ENCODE measurements at regions not wholly inside any gene's neighbourhood (a gene's known extent, or its start where the extent isn't known, plus 50 kb on each side); places are given as distances from the start of the nearest gene placed in this dataset.

DNA sequence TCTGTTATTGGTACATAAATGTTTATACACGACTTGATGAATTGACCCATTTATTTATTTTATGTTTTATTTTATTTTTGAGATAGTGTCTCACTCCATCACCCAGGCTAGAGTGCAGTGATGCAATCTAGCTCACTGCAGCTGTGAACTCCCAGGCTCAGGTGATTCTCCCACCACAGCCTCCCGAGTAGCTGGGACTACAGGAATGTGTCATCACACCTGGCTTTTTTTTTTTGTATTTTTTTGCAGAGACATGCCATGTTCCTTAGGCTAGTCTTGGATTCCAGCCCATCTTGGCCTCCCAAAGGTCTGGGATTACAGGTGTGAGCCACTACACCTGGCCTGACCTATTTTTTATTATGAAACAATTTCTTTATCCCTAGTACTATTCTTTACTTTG is 355.0 kb upstream of the PRICKLE1 start:
- H3K27me3 Mint-ChIP-seq: no peaks in the 10 kb centered on the region
- no peak overlapping the region for H3K4me3 Mint-ChIP-seq
- no peaks in the 10 kb centered on the region for H3K36me3 Mint-ChIP-seq
- H3K27ac Mint-ChIP-seq: no peak overlapping the region
- H3K9me3 Mint-ChIP-seq: peaks cover 21% of the 10 kb centered on the region
- no peaks in the 10 kb centered on the region for H3K4me1 Mint-ChIP-seq

DNA sequence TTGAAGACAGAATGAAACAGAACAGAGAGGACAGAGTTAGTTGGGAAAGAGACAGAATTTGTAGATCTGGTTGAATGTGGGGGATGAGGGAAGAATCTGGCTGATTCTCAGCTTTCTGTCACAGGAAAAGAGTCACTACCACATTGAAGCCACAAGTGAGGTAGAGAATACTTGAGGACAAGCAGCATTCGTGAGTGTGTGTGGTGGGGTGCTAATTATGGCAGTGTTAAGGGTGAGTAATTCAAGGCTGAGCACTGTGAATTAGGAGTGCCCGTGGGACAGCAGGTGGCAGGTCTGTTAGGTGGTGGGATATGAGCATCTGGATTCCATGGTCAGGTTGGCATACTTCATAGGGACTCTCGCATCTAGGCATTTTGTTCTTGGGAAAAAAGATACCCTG is 347.4 kb upstream of the PRICKLE1 start:
- Mint-ChIP-seq H3K27me3 (no peaks in the 10 kb centered on the region), H3K4me3 (no peak overlapping the region), H3K36me3 (no peaks in the 10 kb centered on the region), H3K27ac (no peak overlapping the region), H3K9me3 (peaks cover 27% of the 10 kb centered on the region), H3K4me1 (no peaks in the 10 kb centered on the region)

DNA sequence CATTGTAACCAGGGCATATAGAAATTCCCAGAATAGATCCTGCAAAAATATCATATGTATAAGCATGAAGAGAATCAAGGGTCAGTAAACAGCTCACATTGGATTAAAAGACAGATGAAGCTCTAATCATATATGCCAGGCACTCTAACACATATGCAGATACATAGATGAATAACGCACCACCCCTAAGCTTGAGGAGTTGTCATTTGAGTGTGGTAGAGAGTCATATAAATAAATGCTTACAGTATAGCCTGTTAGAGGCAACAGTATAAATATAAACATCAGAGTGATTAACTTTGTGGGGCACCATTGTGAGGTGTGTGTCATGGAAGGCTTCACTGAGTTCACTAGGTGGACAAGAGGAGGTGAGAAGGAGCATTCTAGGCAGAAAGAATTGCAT is 346.7 kb upstream of the PRICKLE1 start:
- no peak overlapping the region for H3K4me3 Mint-ChIP-seq

DNA sequence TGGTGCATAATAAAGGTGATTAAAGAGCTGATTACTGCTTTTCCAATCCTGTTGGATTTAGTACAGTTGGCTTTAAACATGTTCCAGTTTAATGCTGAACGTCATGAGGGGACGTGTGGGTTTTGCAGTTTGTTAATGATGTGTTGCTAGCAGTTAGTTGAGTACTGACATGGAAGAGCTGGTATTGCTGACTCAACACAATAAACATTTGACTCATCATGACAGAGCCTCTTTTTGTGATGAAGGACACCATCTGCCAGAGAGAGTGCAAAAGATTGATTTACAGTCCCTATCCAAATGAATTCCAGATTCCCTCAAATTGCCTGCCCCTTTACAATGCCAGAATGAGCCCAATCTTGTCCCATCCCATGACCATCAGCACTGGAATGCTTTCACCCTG is 346.2 kb upstream of the PRICKLE1 start:
- H3K9me3 Mint-ChIP-seq: peaks cover 14% of the 10 kb centered on the region
- H3K36me3 Mint-ChIP-seq: no peaks in the 10 kb centered on the region
- no peak overlapping the region for H3K27ac Mint-ChIP-seq
- H3K4me1 Mint-ChIP-seq: no peaks in the 10 kb centered on the region
- H3K27me3 Mint-ChIP-seq: no peaks in the 10 kb centered on the region
- no peak overlapping the region for H3K4me3 Mint-ChIP-seq

More for the DNA sequence above, 346.7 kb upstream of the PRICKLE1 start:
- H3K36me3 Mint-ChIP-seq: no peaks in the 10 kb centered on the region
- peaks cover 19% of the 10 kb centered on the region for H3K9me3 Mint-ChIP-seq
- H3K27me3 Mint-ChIP-seq: no peaks in the 10 kb centered on the region
- no peaks in the 10 kb centered on the region for H3K4me1 Mint-ChIP-seq
- no peak overlapping the region for H3K27ac Mint-ChIP-seq

DNA sequence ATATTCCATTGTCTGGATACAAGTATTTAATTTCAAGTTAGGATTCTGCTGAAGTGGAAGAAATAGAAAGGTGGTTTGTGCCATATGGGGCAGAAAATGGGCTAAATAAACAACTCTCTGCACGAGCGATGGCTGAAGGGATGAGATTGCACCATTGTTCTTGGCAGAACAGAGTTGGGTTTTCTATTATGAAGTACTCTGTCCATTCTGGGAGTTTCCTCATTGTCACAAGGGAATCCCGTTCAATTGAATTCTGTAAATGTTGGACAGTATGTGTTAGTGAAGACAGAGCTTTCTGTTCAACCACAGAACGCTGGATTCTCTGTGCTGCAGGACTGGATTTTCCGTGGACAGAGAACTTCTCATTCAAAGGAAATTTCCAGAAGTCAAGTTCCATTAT is 345.5 kb upstream of the PRICKLE1 start:
- Mint-ChIP-seq H3K27me3 (no peaks in the 10 kb centered on the region), H3K4me1 (no peaks in the 10 kb centered on the region), H3K27ac (no peak overlapping the region), H3K36me3 (no peaks in the 10 kb centered on the region), H3K4me3 (no peak overlapping the region), H3K9me3 (peaks cover 11% of the 10 kb centered on the region)

DNA sequence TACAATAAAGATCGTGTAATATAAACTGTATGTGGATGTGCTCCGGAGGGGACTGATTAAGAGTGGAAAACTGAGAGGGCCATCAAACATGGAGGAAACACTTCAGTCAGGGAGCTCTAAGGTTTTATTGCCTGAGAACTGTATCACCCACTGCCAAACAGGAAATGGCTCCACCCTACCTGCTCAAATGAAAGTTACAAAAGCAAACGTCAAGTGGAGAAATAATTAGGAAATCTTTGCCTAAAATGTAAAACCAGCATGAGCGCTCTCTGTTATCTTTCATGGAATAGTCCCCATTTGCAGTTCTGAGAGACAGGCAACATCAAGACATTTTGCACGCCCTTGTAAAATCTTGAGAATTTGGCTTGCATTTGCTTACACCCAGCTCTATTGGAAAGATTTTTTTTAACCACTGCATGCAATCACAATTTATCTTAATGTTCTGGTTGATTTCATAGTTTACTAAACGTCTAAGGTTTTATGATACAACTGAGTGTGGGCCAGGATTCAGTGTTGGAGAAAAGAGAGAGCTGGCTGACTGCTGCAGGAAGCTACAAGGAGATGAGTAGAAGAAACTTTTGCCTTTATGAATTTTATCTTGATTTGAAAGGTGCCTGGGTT is 344.0 kb upstream of the PRICKLE1 start:
- no peaks in the 10 kb centered on the region for H3K4me1 Mint-ChIP-seq
- H3K27ac Mint-ChIP-seq: no peak overlapping the region
- H3K9me3 Mint-ChIP-seq: peaks cover 11% of the 10 kb centered on the region
- H3K27me3 Mint-ChIP-seq: no peaks in the 10 kb centered on the region
- H3K36me3 Mint-ChIP-seq: no peaks in the 10 kb centered on the region
- H3K4me3 Mint-ChIP-seq: no peak overlapping the region

DNA sequence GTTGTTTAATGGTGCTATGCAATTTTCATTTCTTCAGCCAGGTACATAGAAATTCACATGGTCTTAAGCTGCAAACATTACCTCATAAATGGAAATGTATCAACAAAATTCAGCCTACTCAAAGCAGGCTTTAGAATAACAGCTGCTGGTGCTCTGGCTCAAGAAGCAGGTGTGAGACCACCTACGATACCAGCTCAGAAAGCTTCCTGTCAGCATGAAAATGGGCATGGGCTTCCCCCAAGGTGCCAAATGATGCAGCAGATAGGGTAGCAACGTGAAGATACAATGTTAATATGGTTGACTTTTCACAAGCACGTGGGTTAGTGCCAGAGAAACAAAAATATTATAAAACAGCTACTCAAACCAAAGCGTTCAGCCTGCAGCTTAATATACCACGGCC is 343.4 kb upstream of the PRICKLE1 start:
- H3K36me3 Mint-ChIP-seq: no peaks in the 10 kb centered on the region
- H3K27ac Mint-ChIP-seq: no peak overlapping the region
- no peak overlapping the region for H3K4me3 Mint-ChIP-seq
- no peaks in the 10 kb centered on the region for H3K4me1 Mint-ChIP-seq
- H3K27me3 Mint-ChIP-seq: no peaks in the 10 kb centered on the region
- peaks cover 11% of the 10 kb centered on the region for H3K9me3 Mint-ChIP-seq

DNA sequence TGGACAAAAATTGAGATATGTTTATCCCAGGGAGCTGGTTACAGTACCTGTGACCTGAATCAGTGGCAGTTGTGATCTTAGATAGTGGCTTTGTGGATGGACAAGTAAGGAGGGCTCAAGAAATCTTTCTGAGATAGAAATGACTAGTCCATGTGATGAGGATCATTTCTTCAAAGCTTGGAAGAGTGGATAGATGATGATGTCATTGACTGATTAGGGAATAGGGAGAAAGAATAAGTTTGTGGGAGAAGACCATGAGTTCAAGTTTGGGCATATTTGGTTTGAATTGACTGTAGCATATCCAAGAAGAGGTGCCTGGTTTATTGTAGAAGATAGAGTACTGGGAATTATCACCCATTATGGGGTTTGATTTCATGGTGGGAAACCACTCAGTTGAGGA is 336.7 kb upstream of the PRICKLE1 start:
- Mint-ChIP-seq H3K27ac (no peak overlapping the region), H3K36me3 (no peaks in the 10 kb centered on the region), H3K9me3 (no peaks in the 10 kb centered on the region), H3K4me1 (no peaks in the 10 kb centered on the region), H3K27me3 (peaks cover 3% of the 10 kb centered on the region), H3K4me3 (no peak overlapping the region)

DNA sequence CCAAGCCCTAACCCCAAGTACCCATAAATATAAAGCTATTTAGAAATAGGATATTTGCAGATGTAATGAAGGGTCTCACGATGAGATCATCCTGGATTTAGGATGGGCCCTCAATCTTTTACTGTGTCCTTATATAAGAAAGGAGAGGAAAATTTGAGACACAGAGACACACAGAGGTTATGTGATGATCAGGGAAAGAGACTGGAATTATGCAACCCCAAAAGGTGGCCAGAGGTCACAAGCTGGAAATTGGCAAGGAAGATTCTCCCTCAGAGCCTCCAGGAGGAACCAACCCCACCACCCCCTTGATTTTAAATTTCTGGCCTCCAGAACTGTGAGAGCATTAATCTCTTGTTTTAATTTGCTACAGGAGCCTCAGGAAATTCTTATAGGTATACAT is 334.9 kb upstream of the PRICKLE1 start:
- Mint-ChIP-seq H3K4me1 (no peaks in the 10 kb centered on the region), H3K9me3 (no peaks in the 10 kb centered on the region), H3K27ac (no peak overlapping the region), H3K27me3 (peaks cover 3% of the 10 kb centered on the region), H3K4me3 (no peak overlapping the region), H3K36me3 (no peaks in the 10 kb centered on the region)

DNA sequence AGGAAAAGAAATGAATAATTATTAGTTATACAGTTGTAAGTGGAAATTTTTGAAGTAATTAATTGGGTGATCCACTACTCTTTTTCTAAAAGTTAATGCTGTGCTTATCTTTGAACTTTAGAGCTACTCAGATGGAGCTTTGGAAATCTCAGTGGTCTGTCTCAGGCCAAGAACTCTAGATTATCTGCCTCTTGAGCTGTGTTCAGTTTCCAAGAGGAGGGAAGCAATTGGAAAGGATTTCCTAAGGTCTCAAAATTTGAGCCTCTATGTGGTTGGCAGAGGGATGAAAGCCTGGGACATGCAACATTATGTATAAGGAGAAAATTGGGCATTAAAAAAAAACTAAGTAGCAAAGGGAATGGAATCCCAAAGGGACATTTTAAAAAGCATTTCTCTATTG is 334.0 kb upstream of the PRICKLE1 start:
- H3K27me3 Mint-ChIP-seq: peaks cover 3% of the 10 kb centered on the region
- H3K36me3 Mint-ChIP-seq: no peaks in the 10 kb centered on the region
- H3K9me3 Mint-ChIP-seq: no peaks in the 10 kb centered on the region
- H3K4me3 Mint-ChIP-seq: no peak overlapping the region
- no peak overlapping the region for H3K27ac Mint-ChIP-seq
- no peaks in the 10 kb centered on the region for H3K4me1 Mint-ChIP-seq

DNA sequence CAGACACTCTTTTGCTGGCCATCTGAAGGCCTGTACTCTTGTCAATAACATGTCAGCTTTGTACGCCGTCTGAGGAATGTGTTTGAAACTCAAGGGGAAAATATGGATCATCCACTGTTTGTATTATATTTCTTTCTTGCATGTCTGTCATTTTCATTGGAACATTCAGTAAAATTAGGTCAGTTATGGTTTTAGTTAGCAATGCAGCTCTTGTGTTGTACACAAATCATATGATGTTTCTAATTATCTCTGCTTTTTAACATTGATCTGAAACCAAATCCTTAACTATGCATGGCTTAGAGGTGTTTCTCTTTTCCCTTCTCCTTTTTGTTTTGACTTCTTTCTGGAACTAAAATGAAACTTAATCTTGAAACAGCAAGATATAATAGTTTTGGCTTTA is 333.6 kb upstream of the PRICKLE1 start:
- Mint-ChIP-seq H3K4me1 (no peaks in the 10 kb centered on the region), H3K36me3 (no peaks in the 10 kb centered on the region), H3K27ac (no peak overlapping the region), H3K4me3 (no peak overlapping the region), H3K27me3 (peaks cover 3% of the 10 kb centered on the region), H3K9me3 (no peaks in the 10 kb centered on the region)

DNA sequence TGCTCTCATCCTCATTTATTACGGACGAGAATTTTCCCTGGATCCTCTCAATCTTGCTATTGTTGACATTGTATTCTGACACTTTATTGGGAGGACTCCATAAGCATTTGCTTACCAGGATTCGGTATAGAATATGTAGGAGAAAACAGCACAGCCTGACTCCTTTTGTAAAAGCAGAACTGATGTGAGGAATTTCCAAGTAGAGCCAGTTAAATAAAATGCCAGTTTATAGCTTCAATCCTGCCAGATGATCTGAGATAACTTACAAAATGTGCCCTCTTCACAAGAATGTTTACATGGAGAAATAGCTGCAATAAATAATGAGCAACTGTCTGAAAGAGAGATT is 332.9 kb upstream of the PRICKLE1 start:
- Mint-ChIP-seq H3K27ac (no peak overlapping the region), H3K4me1 (no peaks in the 10 kb centered on the region), H3K36me3 (no peaks in the 10 kb centered on the region), H3K9me3 (no peaks in the 10 kb centered on the region), H3K4me3 (no peak overlapping the region), H3K27me3 (peaks cover 3% of the 10 kb centered on the region)

DNA sequence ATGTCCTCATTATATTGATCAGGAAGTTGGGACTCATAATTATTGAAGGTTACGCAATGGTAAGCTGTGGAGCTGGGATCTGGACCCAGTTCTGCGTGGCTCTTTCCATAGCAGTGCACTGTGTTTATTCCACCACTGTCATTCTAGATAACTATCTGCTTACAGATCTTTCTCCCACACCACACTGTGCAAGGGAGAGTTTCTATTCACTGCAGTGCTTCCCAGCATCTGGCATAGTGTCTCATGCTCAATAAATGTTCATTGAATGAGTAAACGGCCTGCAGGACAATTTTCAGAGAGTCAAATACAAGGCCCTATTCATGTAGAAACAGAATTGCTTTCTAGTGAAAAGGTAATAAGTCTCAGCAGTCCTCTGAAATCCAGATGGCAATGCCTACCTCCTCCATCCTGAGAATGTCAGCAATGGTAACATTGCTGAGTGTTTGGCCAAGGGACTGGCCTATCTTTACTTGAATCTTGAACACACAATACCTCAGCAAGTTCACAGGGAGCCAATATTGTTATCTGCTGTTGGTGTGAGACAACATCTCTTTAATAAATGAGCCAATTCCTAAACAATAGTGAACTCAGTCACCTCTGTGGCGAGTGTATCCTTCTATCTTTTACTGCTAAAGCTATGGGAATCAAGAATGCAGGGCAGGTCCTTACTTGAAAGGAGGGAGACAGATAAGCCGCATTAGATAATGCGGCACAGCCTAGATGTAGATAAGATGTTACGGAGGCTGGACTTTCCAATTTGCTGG is 332.4 kb upstream of the PRICKLE1 start:
- no peak overlapping the region for H3K27ac Mint-ChIP-seq
- peaks cover 3% of the 10 kb centered on the region for H3K27me3 Mint-ChIP-seq
- H3K36me3 Mint-ChIP-seq: no peaks in the 10 kb centered on the region
- H3K4me3 Mint-ChIP-seq: no peak overlapping the region
- H3K4me1 Mint-ChIP-seq: no peaks in the 10 kb centered on the region
- no peaks in the 10 kb centered on the region for H3K9me3 Mint-ChIP-seq

DNA sequence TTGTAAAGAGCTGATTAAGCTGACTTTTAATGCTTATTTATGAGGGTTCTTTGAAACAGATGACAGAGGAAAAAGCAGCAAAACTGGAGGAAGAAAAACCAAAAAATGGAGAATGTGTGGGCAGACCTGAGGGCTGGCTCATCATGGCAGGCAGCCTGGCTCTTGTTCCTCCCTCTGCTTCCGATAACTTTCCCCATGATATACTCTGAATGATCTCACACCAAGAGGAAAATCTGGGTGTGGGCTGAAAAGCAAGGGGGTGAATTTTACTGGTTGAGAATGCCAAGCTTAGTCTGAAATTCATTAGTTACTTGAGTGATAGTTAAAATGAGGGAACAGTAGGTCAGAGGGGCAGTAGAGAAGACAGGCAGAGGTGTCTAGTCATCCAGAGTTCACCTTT is 330.1 kb upstream of the PRICKLE1 start:
- peaks cover 1% of the 10 kb centered on the region for H3K27me3 Mint-ChIP-seq
- H3K9me3 Mint-ChIP-seq: peaks cover 3% of the 10 kb centered on the region
- H3K4me3 Mint-ChIP-seq: no peak overlapping the region
- H3K36me3 Mint-ChIP-seq: no peaks in the 10 kb centered on the region
- H3K4me1 Mint-ChIP-seq: no peaks in the 10 kb centered on the region
- H3K27ac Mint-ChIP-seq: no peak overlapping the region

DNA sequence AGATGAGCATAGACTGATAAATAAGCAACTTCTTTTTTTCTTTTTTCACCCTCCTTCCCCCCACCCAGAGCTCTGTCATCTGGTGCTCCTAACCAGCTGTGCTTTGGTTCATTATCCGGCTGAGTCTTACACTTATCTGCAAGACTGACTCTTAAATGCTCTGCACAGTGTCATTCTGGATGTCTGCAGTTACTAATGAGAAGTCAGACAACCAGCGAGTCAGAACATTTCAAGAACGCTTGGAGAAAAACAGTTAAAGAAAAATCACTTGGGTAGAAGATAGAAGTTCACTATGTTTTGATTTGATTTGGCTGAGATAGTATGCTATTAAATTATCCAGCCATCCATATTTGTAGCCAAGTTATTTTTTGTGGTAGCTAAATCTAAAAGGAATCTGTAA is 328.9 kb upstream of the PRICKLE1 start:
- no peaks in the 10 kb centered on the region for H3K36me3 Mint-ChIP-seq
- peaks cover 1% of the 10 kb centered on the region for H3K27me3 Mint-ChIP-seq
- H3K4me3 Mint-ChIP-seq: no peak overlapping the region
- H3K27ac Mint-ChIP-seq: no peak overlapping the region
- H3K9me3 Mint-ChIP-seq: peaks cover 9% of the 10 kb centered on the region
- H3K4me1 Mint-ChIP-seq: no peaks in the 10 kb centered on the region

DNA sequence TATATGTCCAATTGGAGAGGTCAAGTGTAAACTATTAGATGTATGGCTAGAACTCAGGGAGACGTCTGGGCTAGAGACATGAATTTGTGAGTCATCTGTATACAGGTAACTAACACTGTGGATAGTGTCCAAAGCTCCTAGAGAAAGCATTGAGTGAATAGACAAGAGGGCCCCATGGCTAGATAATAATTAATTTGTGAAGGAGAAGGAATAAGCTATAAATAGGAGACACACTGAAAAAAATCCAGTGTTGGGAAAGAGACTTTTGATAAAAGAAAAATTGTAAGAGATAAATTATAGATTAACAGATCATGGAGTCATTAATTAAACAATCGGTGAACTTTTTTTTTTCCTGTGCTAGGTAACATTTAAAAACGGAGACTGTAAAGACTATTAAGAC is 326.6 kb upstream of the PRICKLE1 start:
- Mint-ChIP-seq H3K4me1 (no peaks in the 10 kb centered on the region), H3K36me3 (no peaks in the 10 kb centered on the region), H3K4me3 (no peak overlapping the region), H3K27me3 (no peaks in the 10 kb centered on the region), H3K27ac (no peak overlapping the region), H3K9me3 (peaks cover 15% of the 10 kb centered on the region)

DNA sequence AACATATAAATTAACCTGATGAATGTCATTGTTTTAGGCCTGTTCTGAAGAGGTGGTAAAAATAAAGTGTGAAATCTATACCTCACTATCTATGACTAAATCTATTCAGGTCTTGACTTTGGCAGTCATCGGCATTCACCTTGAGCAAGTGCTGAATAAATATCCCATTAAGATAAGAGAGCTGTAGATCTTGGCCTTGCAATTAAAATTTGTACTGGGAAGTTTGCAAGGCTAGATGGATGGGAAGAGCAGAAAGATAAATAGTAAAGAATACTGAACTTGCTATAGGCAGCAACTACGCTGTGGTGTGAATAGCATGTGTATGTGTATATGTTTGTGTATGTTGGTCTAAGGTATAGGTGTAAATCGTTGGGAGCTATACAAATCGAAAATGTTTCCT is 325.9 kb upstream of the PRICKLE1 start:
- peaks cover 15% of the 10 kb centered on the region for H3K9me3 Mint-ChIP-seq
- H3K4me3 Mint-ChIP-seq: no peak overlapping the region
- no peak overlapping the region for H3K27ac Mint-ChIP-seq
- no peaks in the 10 kb centered on the region for H3K4me1 Mint-ChIP-seq
- no peaks in the 10 kb centered on the region for H3K27me3 Mint-ChIP-seq
- no peaks in the 10 kb centered on the region for H3K36me3 Mint-ChIP-seq
